WTC11 (cell line): ENCODE measurements at regions not wholly inside any gene's neighbourhood (a gene's known extent, or its start where the extent isn't known, plus 50 kb on each side); places are given as distances from the start of the nearest gene placed in this dataset.

ENCODE experiments used
- ATAC-seq: fragments of 200-7000 bp; cut with Tn5 transposase; 2 replicates; pipeline ENCODE4 v1.10.0; 2021; ENCODE audit warnings: mild to moderate bottlenecking, moderate library complexity
- CTCF ChIA-PET: fragments of 300-600 bp; sonication (Branson Sonifier 250); formaldehyde crosslinking; loops from one replicate; lab custom pipeline; 2021; ENCODE audit warnings: antibody characterized with exemption; lab: Charles Lee
- POLR2A ChIA-PET: fragments of 350-600 bp; sonication (Branson Sonifier 250); formaldehyde crosslinking; loops from one replicate; lab custom pipeline; 2021; ENCODE audit warnings: antibody characterized with exemption; lab: Charles Lee
- DNase-seq: peaks from one replicate; pipeline ENCODE4 v3.0.0; 2021; ENCODE audit warnings: low spot score
- H3K27ac Mint-ChIP-seq: 2 replicates; pipeline ENCODE4 v1.8.0; 2021; ENCODE audit warnings: mixed read lengths
- H3K27me3 Mint-ChIP-seq: 2 replicates; pipeline ENCODE4 v1.8.0; 2021; ENCODE audit warnings: low read depth, mild to moderate bottlenecking, moderate library complexity, mixed read lengths
- H3K36me3 Mint-ChIP-seq: 2 replicates; pipeline ENCODE4 v1.8.0; 2021; ENCODE audit warnings: mixed read lengths
- H3K4me1 Mint-ChIP-seq: 2 replicates; pipeline ENCODE4 v1.8.0; 2022; ENCODE audit warnings: mixed read lengths
- H3K4me3 Mint-ChIP-seq: 2 replicates; pipeline ENCODE4 v1.8.0; 2021; ENCODE audit warnings: mild to moderate bottlenecking, moderate library complexity, mixed read lengths
- H3K9me3 Mint-ChIP-seq: 2 replicates; pipeline ENCODE4 v1.8.0; 2021; ENCODE audit warnings: mixed read lengths
- ATF2 ChIP-seq: sonication (generic); formaldehyde crosslinking; IDR thresholded peaks from 2 replicates; pipeline ENCODE4 v1.8.1; 2022; ENCODE audit warnings: low read depth, missing genetic modification reagents, borderline replicate concordance
- CDX4 ChIP-seq: fragments of 250-450 bp; sonication (Bioruptor Pico); IDR thresholded peaks from 2 replicates; pipeline ENCODE4 v1.9.0; 2021; ENCODE audit warnings: moderate library complexity, mild to moderate bottlenecking, inconsistent platforms, borderline replicate concordance
- CREB1 ChIP-seq: sonication (generic); formaldehyde crosslinking; IDR thresholded peaks from 2 replicates; pipeline ENCODE4 v1.8.0; 2023; ENCODE audit warnings: mild to moderate bottlenecking, missing genetic modification reagents
- FOXK1 ChIP-seq: sonication (generic); formaldehyde crosslinking; IDR thresholded peaks from 2 replicates; pipeline ENCODE4 v1.8.0; 2022; ENCODE audit warnings: mild to moderate bottlenecking, moderate library complexity, missing genetic modification reagents
- FOXP1 ChIP-seq: sonication (generic); formaldehyde crosslinking; IDR thresholded peaks from 2 replicates; pipeline ENCODE4 v1.8.0; 2022; ENCODE audit warnings: missing genetic modification reagents, mild to moderate bottlenecking, moderate library complexity, borderline replicate concordance
- GABPB1 ChIP-seq: sonication (generic); formaldehyde crosslinking; IDR thresholded peaks from 2 replicates; pipeline ENCODE4 v1.8.1; 2023; ENCODE audit warnings: mild to moderate bottlenecking, missing genetic modification reagents
- NFATC4 ChIP-seq: fragments of 250-450 bp; sonication (Bioruptor Pico); IDR thresholded peaks from 2 replicates; pipeline ENCODE4 v1.9.0; 2021; ENCODE audit warnings: mild to moderate bottlenecking
- PRRX2 ChIP-seq: fragments of 250-450 bp; sonication (Bioruptor Pico); IDR thresholded peaks from 2 replicates; pipeline ENCODE4 v1.8.0; 2021; ENCODE audit warnings: mild to moderate bottlenecking
- RORB ChIP-seq: fragments of 250-450 bp; sonication (Bioruptor Pico); IDR thresholded peaks from 2 replicates; pipeline ENCODE4 v1.9.0; 2021; ENCODE audit warnings: mild to moderate bottlenecking
- SMAD3 ChIP-seq: sonication (generic); formaldehyde crosslinking; IDR thresholded peaks from 2 replicates; pipeline ENCODE4 v1.8.0; 2022; ENCODE audit warnings: missing genetic modification reagents, mild to moderate bottlenecking, borderline replicate concordance
- SP1 ChIP-seq: sonication (generic); formaldehyde crosslinking; conservative IDR thresholded peaks from 2 replicates; pipeline ENCODE4 v1.8.1; 2022; ENCODE audit warnings: missing genetic modification reagents
- ZNF121 ChIP-seq: sonication (generic); formaldehyde crosslinking; IDR thresholded peaks from 2 replicates; pipeline ENCODE4 v1.8.0; 2023; ENCODE audit warnings: missing genetic modification reagents
- ZNF317 ChIP-seq: sonication (generic); formaldehyde crosslinking; IDR thresholded peaks from 2 replicates; pipeline ENCODE4 v1.8.1; 2023; ENCODE audit warnings: low read depth, mild to moderate bottlenecking, moderate library complexity, missing genetic modification reagents, borderline replicate concordance
- ZNF416 ChIP-seq: fragments of 250-450 bp; sonication (Bioruptor Pico); IDR thresholded peaks from 2 replicates; pipeline ENCODE4 v1.9.0; 2021; ENCODE audit warnings: mild to moderate bottlenecking, inconsistent platforms
- TF ChIP-seq, protein P1 (sequence below): sonication (generic); formaldehyde crosslinking; IDR thresholded peaks from 2 replicates; pipeline ENCODE4 v1.8.0; 2022; ENCODE audit warnings: mild to moderate bottlenecking, missing genetic modification reagents
- TF ChIP-seq, protein P2 (sequence below): sonication (generic); formaldehyde crosslinking; IDR thresholded peaks from 2 replicates; pipeline ENCODE4 v1.8.0; 2023; ENCODE audit warnings: missing genetic modification reagents
- TF ChIP-seq, protein P3 (sequence below): sonication (generic); formaldehyde crosslinking; IDR thresholded peaks from 2 replicates; pipeline ENCODE4 v1.8.1; 2023; ENCODE audit warnings: mild to moderate bottlenecking, missing genetic modification reagents, borderline replicate concordance
- TF ChIP-seq, protein P4 (sequence below): sonication (generic); formaldehyde crosslinking; IDR thresholded peaks from 2 replicates; pipeline ENCODE4 v1.8.0; 2022; ENCODE audit warnings: mild to moderate bottlenecking, missing genetic modification reagents
- TF ChIP-seq, protein P5 (sequence below): sonication (generic); formaldehyde crosslinking; IDR thresholded peaks from 2 replicates; pipeline ENCODE4 v1.8.1; 2023; ENCODE audit warnings: mild to moderate bottlenecking, missing genetic modification reagents, moderate library complexity
- TF ChIP-seq, protein P6 (sequence below): sonication (generic); formaldehyde crosslinking; conservative IDR thresholded peaks from 2 replicates; pipeline ENCODE4 v1.8.1; 2022; ENCODE audit warnings: mild to moderate bottlenecking, missing genetic modification reagents

DNA sequence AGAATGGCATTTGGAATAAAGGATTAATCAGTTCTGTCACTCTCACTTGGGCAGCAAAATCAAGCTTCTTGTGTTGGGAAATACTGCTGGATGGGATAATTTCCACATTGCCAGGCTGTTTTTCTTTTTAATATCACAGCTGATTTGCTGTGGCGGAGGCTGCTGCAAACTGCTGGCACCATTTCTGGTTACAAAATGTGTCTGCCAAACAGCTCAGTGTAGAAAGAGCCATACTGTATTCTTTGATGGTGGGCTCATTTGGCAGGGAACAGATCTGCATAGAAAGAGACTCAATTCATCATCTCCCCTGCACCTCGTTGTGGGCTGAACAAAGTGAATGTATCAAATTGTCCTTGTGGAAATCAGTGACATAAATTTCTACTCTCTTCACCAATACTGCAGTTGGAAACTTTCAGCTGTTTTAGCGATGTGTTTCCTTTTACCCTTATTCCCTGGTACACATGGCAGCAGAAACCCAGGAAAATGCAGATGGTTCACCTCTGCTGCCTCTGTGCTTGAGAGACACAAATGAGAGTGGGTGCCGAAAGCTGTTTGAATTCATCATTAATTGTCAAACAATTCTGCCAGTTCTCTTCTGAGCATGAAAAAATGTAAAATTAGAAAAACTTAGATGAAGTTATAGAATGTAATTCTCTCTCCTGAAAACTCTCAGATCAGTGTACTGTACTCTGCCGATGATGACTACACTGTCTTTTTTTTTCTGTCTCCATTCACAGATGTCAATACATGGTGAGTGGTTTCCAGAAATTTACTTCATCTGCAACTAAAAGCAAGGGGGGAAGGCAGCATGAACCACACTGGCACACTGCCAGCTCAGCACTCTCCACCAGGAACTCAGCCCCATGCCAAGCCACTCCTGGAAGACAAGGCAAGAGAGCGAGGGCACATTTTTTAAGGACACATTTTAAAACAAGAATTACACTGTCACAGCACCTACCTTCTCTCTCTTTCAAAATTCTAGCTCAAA is 75.0 kb downstream of the HMHB1 start:
- TF ChIP-seq FOXP1: no peak
- TF ChIP-seq ATF2 (CRISPR knock-in tag): no peak
- no peak for TF ChIP-seq NFATC4 (CRISPR knock-in tag)
- H3K4me1 Mint-ChIP-seq: peaks cover 25% of the 10 kb centered on the region
- H3K27me3 Mint-ChIP-seq: no peaks in the 10 kb centered on the region
- peaks cover under 1% of the 10 kb centered on the region; the same call in 1 of the 2 replicates for H3K9me3 Mint-ChIP-seq
- CTCF ChIA-PET: no interaction called here
- no peaks in the 10 kb centered on the region for H3K36me3 Mint-ChIP-seq
- DNase-seq (no peak), ATAC-seq (no peak)
- no peak overlapping the region for H3K27ac Mint-ChIP-seq
- no peak overlapping the region for H3K4me3 Mint-ChIP-seq
- POLR2A ChIA-PET: no interaction called here

DNA sequence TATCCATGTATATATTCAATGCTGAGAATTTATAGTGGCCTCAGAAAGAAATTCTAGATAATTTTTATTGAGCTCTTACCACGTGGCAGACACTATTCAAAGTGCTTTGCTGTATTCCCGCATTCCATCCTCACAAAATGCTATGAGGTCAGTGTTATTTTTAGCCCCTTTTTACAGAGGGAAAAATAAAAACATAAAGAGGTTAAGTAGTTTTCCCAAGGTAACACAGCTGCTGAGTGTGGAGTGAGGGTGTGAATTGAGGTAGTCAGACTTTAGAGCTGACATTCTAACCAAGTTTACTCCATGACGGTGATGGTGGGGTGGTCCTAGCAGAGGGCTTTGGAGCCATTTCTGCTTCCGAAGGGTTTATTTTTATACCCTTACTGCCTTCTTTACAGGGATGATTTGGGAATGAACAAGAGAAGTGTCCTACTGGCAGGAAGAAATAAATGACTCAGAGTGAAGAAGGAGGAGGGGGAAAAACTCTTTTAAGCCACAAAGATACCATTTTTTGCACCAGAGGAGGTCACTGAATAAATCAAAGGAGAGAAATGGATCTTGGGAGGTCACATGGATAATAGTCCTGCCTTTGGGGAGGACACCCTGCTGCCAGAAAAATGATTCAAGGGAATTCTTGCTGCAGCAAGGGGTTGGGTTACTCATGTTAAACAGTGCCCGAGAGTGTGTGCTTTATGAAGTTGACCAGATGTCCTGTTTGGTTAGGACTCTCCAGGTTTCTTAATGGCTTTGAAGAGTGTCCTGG is 76.1 kb downstream of the HMHB1 start:
- H3K27me3 Mint-ChIP-seq: no peaks in the 10 kb centered on the region
- peaks cover 25% of the 10 kb centered on the region for H3K4me1 Mint-ChIP-seq
- TF ChIP-seq CREB1 (no peak), ZNF121 (CRISPR knock-in tag) (no peak), SMAD3 (CRISPR knock-in tag) (no peak), ZNF317 (no peak)
- TF ChIP-seq, protein P1, sequence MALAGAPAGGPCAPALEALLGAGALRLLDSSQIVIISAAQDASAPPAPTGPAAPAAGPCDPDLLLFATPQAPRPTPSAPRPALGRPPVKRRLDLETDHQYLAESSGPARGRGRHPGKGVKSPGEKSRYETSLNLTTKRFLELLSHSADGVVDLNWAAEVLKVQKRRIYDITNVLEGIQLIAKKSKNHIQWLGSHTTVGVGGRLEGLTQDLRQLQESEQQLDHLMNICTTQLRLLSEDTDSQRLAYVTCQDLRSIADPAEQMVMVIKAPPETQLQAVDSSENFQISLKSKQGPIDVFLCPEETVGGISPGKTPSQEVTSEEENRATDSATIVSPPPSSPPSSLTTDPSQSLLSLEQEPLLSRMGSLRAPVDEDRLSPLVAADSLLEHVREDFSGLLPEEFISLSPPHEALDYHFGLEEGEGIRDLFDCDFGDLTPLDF (CRISPR knock-in tag): no peak
- TF ChIP-seq, protein P2, sequence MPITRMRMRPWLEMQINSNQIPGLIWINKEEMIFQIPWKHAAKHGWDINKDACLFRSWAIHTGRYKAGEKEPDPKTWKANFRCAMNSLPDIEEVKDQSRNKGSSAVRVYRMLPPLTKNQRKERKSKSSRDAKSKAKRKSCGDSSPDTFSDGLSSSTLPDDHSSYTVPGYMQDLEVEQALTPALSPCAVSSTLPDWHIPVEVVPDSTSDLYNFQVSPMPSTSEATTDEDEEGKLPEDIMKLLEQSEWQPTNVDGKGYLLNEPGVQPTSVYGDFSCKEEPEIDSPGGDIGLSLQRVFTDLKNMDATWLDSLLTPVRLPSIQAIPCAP (CRISPR knock-in tag): no peak
- TF ChIP-seq, protein P3, sequence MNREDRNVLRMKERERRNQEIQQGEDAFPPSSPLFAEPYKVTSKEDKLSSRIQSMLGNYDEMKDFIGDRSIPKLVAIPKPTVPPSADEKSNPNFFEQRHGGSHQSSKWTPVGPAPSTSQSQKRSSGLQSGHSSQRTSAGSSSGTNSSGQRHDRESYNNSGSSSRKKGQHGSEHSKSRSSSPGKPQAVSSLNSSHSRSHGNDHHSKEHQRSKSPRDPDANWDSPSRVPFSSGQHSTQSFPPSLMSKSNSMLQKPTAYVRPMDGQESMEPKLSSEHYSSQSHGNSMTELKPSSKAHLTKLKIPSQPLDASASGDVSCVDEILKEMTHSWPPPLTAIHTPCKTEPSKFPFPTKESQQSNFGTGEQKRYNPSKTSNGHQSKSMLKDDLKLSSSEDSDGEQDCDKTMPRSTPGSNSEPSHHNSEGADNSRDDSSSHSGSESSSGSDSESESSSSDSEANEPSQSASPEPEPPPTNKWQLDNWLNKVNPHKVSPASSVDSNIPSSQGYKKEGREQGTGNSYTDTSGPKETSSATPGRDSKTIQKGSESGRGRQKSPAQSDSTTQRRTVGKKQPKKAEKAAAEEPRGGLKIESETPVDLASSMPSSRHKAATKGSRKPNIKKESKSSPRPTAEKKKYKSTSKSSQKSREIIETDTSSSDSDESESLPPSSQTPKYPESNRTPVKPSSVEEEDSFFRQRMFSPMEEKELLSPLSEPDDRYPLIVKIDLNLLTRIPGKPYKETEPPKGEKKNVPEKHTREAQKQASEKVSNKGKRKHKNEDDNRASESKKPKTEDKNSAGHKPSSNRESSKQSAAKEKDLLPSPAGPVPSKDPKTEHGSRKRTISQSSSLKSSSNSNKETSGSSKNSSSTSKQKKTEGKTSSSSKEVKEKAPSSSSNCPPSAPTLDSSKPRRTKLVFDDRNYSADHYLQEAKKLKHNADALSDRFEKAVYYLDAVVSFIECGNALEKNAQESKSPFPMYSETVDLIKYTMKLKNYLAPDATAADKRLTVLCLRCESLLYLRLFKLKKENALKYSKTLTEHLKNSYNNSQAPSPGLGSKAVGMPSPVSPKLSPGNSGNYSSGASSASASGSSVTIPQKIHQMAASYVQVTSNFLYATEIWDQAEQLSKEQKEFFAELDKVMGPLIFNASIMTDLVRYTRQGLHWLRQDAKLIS (CRISPR knock-in tag): no peak
- TF ChIP-seq, protein P4, sequence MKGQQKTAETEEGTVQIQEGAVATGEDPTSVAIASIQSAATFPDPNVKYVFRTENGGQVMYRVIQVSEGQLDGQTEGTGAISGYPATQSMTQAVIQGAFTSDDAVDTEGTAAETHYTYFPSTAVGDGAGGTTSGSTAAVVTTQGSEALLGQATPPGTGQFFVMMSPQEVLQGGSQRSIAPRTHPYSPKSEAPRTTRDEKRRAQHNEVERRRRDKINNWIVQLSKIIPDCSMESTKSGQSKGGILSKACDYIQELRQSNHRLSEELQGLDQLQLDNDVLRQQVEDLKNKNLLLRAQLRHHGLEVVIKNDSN (CRISPR knock-in tag): no peak
- ChIA-PET CTCF (no interaction called here), POLR2A (no interaction called here)
- no peak for ATAC-seq
- no peaks in the 10 kb centered on the region for H3K36me3 Mint-ChIP-seq
- H3K9me3 Mint-ChIP-seq: no peaks in the 10 kb centered on the region
- no peak overlapping the region for H3K4me3 Mint-ChIP-seq
- no peak overlapping the region for H3K27ac Mint-ChIP-seq
- DNase-seq: no peak

- no peak for ATAC-seq
- Mint-ChIP-seq H3K27me3 (no peaks in the 10 kb centered on the region), H3K27ac (no peak overlapping the region), H3K4me1 (peaks cover 25% of the 10 kb centered on the region), H3K36me3 (no peaks in the 10 kb centered on the region)
- CTCF ChIA-PET: no interaction called here
- TF ChIP-seq, protein P5, sequence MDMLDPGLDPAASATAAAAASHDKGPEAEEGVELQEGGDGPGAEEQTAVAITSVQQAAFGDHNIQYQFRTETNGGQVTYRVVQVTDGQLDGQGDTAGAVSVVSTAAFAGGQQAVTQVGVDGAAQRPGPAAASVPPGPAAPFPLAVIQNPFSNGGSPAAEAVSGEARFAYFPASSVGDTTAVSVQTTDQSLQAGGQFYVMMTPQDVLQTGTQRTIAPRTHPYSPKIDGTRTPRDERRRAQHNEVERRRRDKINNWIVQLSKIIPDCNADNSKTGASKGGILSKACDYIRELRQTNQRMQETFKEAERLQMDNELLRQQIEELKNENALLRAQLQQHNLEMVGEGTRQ (CRISPR knock-in tag): no peak
- TF ChIP-seq PRRX2 (CRISPR knock-in tag) (no peak), RORB (CRISPR knock-in tag) (no peak), NFATC4 (CRISPR knock-in tag) (no peak), FOXK1 (CRISPR knock-in tag) (no peak), CDX4 (no peak), ZNF416 (CRISPR knock-in tag) (no peak), SP1 (CRISPR knock-in tag) (no peak), GABPB1 (CRISPR knock-in tag) (no peak)
- TF ChIP-seq, protein P6, sequence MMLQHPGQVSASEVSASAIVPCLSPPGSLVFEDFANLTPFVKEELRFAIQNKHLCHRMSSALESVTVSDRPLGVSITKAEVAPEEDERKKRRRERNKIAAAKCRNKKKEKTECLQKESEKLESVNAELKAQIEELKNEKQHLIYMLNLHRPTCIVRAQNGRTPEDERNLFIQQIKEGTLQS: no peak
- TF ChIP-seq, all 79 proteins: peak for 0
- DNase-seq: no peak
- no peaks in the 10 kb centered on the region for H3K9me3 Mint-ChIP-seq
- H3K4me3 Mint-ChIP-seq: no peak overlapping the region
- POLR2A ChIA-PET: no interaction called here
Observed at GRCh38 chr5:143888912-143889311, 77.0 kb downstream of the HMHB1 start.
